ENCODE measurements at regions not wholly inside any gene's neighbourhood (a gene's known extent, or its start where the extent isn't known, plus 50 kb on each side); places are given as distances from the start of the nearest gene placed in this dataset.
"Not testable (repeated sequence)": the region's sequence is repeated elsewhere in the genome, so short reads cannot be mapped to it uniquely, and the experiment has no call there.

DNA sequence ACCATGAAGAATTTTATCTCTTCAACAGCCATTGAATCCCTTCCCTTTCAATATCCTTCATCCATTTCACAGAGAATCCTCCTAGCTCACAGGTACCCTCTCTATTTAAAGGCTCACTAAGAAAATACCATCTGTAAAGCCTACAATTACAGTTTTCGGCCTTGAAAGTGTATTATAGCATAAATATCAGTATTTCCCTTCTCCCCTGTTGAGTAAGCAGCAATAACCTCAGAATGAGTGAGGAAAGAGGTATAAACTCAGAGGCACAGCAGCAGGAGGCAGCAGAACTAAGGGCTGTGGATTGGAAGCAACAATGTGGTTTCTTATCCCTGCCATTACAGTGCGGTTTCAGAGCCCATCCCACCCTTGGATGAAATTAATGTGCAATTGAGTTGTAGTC is 360.6 kb upstream of the ATP10A start:
- peaks cover 15% of the 10 kb centered on the region for H3K9me3 ChIP-seq (ENCODE audit: insufficient read depth, low read depth, low read length)
- no peak overlapping the region for H3K27ac ChIP-seq (ENCODE audit: low read depth, low read length)
- no peaks in the 10 kb centered on the region for H3K4me1 ChIP-seq (ENCODE audit: insufficient read depth, low read length)
- no peaks in the 10 kb centered on the region for H3K36me3 ChIP-seq (ENCODE audit: insufficient read depth, low read length)
- H3K4me3 ChIP-seq (ENCODE audit: low read length): no peak overlapping the region
- no peak overlapping the region for H3K9ac ChIP-seq (ENCODE audit: low read depth, low read length)
- WGBS: 100% methylated on average over 2 of the region's 2 CpGs
- H3K27me3 ChIP-seq (ENCODE audit: insufficient read depth, low read length): no peaks in the 10 kb centered on the region

DNA sequence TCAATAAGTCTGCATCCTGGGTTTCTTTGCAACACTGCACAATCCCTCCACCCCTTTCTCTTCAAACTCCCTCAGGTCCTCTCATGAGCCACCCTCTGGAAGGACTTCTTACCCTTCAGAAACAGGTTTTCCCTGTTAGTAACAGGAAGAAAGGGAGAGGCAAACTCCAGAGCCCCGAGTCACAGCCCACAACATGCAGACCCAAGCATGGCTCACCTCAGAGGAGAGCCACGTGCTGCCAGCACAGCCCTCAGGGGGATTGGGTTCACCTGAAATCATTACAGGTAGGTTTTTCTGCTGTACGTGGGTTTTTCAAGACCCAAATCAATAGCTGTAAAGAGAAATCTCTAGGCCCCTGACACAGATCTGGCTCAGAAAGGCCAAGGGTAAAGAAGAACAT is 359.7 kb upstream of the ATP10A start:
- 96% methylated on average over 3 of the region's 3 CpGs for WGBS
- H3K27ac ChIP-seq (ENCODE audit: low read depth, low read length): no peak overlapping the region
- no peaks in the 10 kb centered on the region for H3K36me3 ChIP-seq (ENCODE audit: insufficient read depth, low read length)
- peaks cover 9% of the 10 kb centered on the region for H3K9me3 ChIP-seq (ENCODE audit: insufficient read depth, low read depth, low read length)
- no peak overlapping the region for H3K9ac ChIP-seq (ENCODE audit: low read depth, low read length)
- H3K27me3 ChIP-seq (ENCODE audit: insufficient read depth, low read length): no peaks in the 10 kb centered on the region
- no peak overlapping the region for H3K4me3 ChIP-seq (ENCODE audit: low read length)
- no peaks in the 10 kb centered on the region for H3K4me1 ChIP-seq (ENCODE audit: insufficient read depth, low read length)

DNA sequence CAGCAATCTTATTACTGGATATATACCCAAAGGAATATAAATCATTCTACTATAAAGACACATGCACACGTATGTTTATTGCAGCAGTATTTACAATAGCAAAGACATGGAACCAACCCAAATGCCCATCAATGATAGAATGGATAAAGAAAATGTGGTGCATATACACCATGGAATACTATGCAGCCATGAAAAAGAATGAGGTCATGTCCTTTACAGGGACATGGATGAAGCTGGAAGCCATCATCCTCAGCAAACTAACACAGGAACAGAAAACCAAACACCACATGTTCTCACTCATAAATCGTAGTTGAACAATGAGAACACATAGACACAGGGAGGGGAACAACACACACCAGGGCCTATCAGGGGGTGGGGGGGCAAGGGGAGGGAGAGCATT is 353.9 kb upstream of the ATP10A start:
- H3K36me3 ChIP-seq (ENCODE audit: insufficient read depth, low read length); H3K9ac ChIP-seq (ENCODE audit: low read depth, low read length); H3K4me1 ChIP-seq (ENCODE audit: insufficient read depth, low read length); H3K4me3 ChIP-seq (ENCODE audit: low read length); H3K27ac ChIP-seq (ENCODE audit: low read depth, low read length); H3K9me3 ChIP-seq (ENCODE audit: insufficient read depth, low read depth, low read length); H3K27me3 ChIP-seq (ENCODE audit: insufficient read depth, low read length): not testable (repeated sequence)
- WGBS: 100% methylated on average over 2 of the region's 2 CpGs

DNA sequence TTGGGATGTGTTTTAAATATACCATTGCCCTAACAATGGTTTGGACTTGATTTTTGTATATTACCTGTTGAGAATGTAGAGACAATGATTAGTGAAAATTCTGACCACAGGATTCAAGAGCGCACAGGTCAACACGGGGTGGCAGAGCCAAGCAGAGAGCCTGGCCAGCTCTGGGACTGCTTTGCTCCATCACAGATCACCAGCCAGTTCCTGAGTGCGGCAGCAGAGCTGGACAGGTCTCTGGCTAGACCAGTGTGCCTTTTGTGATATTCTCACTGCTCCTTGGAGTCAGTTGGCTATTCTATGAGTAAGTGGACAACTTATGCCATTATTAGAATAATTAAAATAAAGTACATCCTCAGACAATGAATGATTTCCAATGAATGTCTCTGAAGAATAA is 351.2 kb upstream of the ATP10A start:
- no peak overlapping the region for H3K9ac ChIP-seq (ENCODE audit: low read depth, low read length)
- no peaks in the 10 kb centered on the region for H3K36me3 ChIP-seq (ENCODE audit: insufficient read depth, low read length)
- H3K4me1 ChIP-seq (ENCODE audit: insufficient read depth, low read length): no peaks in the 10 kb centered on the region
- H3K4me3 ChIP-seq (ENCODE audit: low read length): no peak overlapping the region
- WGBS: 91% methylated on average over 3 of the region's 3 CpGs
- no peak overlapping the region for H3K27ac ChIP-seq (ENCODE audit: low read depth, low read length)
- no peaks in the 10 kb centered on the region for H3K9me3 ChIP-seq (ENCODE audit: insufficient read depth, low read depth, low read length)
- H3K27me3 ChIP-seq (ENCODE audit: insufficient read depth, low read length): no peaks in the 10 kb centered on the region

DNA sequence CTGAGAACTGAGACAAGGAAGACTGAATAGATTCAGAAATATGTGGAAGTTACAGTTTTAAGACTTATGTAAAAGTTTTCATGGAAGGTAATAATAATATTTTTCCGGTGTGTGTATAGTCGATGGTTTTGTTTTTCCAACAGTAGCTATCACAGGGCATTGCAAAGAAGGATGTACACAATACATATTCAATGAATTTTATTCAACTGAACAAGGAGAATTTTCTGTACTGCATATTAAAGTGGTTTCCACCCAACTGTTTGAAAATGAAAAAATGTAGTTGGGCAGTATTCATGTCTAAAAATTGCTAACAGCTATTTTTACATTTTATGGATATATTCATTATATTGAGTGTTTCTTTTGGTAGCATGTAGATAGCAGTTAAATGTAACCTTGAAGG is 350.3 kb upstream of the ATP10A start:
- 100% methylated on average over 1 of the region's 2 CpGs for WGBS
- H3K36me3 ChIP-seq (ENCODE audit: insufficient read depth, low read length): no peaks in the 10 kb centered on the region
- H3K9ac ChIP-seq (ENCODE audit: low read depth, low read length): no peak overlapping the region
- H3K4me1 ChIP-seq (ENCODE audit: insufficient read depth, low read length): no peaks in the 10 kb centered on the region
- no peaks in the 10 kb centered on the region for H3K9me3 ChIP-seq (ENCODE audit: insufficient read depth, low read depth, low read length)
- H3K4me3 ChIP-seq (ENCODE audit: low read length): no peak overlapping the region
- H3K27ac ChIP-seq (ENCODE audit: low read depth, low read length): no peak overlapping the region
- no peaks in the 10 kb centered on the region for H3K27me3 ChIP-seq (ENCODE audit: insufficient read depth, low read length)

DNA sequence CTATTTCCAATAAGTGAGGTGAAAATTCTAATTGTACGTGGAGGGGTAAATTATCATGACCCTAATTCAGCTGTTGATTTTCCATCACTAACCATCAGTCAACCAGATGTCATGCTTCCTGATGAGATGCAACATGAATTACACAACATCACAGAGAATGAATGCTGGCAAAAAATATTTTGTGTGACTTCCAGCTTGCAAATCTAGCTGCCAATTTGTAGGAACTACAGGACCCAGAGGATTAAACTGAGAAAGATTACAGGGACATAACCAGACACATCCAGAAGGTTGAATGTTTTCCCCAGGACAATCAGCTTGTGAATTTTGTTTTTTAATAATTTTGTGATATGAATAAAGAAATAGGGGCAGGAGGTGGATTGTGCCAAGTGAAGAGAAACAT is 349.0 kb upstream of the ATP10A start:
- Histone ChIP-seq H3K36me3 (ENCODE audit: insufficient read depth, low read length) (no peaks in the 10 kb centered on the region), H3K27me3 (ENCODE audit: insufficient read depth, low read length) (no peaks in the 10 kb centered on the region), H3K9ac (ENCODE audit: low read depth, low read length) (no peak overlapping the region), H3K27ac (ENCODE audit: low read depth, low read length) (no peak overlapping the region), H3K4me1 (ENCODE audit: insufficient read depth, low read length) (no peaks in the 10 kb centered on the region), H3K4me3 (ENCODE audit: low read length) (no peak overlapping the region), H3K9me3 (ENCODE audit: insufficient read depth, low read depth, low read length) (no peaks in the 10 kb centered on the region)
- WGBS: no CpG with 5 or more reads among the region's 1 CpG

DNA sequence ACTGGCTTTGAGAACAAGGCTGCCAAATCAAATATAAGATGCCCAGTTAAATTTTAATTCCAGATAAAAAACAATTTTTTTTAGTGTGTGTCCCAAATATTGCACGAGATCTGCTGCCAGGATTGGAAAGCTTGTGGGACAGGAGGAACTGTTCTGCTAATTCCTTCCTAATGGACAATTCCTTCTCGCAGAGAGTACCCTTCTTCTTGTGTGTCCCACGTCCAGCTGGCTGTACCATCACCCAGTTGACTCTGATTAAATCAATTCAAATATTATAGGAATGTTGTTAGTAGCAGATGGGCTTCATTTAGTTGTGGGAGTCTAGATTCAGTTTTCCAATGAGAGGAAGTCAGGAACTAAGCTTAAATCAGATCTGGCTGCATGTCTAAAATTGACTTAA is 347.9 kb upstream of the ATP10A start:
- H3K9ac ChIP-seq (ENCODE audit: low read depth, low read length): no peak overlapping the region
- H3K27ac ChIP-seq (ENCODE audit: low read depth, low read length): no peak overlapping the region
- no peaks in the 10 kb centered on the region for H3K4me1 ChIP-seq (ENCODE audit: insufficient read depth, low read length)
- H3K36me3 ChIP-seq (ENCODE audit: insufficient read depth, low read length): no peaks in the 10 kb centered on the region
- 93% methylated on average over 3 of the region's 3 CpGs for WGBS
- H3K4me3 ChIP-seq (ENCODE audit: low read length): no peak overlapping the region
- no peaks in the 10 kb centered on the region for H3K27me3 ChIP-seq (ENCODE audit: insufficient read depth, low read length)
- no peaks in the 10 kb centered on the region for H3K9me3 ChIP-seq (ENCODE audit: insufficient read depth, low read depth, low read length)

DNA sequence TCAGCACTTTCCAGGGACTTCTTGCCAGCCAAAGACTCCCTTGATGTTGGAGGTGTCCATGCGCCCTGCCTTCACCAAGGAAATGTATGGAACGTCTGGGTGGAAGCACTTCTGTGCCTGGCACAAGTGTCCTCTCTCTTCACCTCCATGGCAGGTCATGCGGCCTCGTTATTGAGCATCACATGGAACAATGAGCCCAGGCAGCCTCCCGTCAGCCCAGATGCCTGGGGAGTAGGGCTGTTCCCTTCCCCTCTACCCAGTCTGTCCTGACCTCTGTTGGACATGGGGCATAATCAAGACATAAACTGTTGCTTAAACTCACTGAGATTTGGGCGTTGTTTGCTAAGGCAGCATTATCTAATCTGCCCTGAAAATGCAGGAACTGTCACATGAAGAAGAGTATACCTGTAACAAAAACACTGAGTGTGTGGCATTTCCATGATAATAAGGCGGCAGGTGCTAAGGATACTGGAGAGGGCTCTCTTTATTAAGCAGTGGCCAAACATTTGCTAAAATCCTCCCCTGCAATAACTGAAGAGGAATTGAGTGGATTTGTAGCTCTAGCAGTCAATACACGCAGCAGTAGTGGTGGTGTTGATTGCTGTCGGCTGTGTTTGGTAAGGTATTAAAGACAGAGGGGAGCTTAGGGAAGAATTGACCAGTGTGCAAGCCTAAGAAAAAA is 338.2 kb upstream of the ATP10A start:
- no peaks in the 10 kb centered on the region for H3K36me3 ChIP-seq (ENCODE audit: insufficient read depth, low read length)
- H3K9me3 ChIP-seq (ENCODE audit: insufficient read depth, low read depth, low read length): no peaks in the 10 kb centered on the region

DNA sequence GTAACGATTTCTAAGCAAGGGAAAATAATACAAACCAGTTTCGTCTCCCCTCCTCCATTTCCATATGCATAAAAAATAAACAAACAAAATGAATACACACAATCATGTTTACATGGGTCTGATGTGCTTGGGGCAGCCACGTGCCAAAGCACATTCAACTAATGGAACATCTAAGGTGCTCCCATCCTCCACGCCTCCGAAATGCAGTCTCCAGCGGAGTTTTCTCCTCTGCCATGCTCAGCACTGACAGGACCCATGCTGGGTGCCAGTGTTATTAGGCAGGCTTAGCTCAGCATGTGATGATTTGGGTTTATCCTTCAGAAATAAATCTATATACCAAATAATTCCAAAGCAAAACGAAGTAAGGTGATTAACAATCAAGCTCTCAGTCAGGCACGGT is 337.3 kb upstream of the ATP10A start:
- H3K4me3 ChIP-seq (ENCODE audit: low read length): no peak overlapping the region
- H3K4me1 ChIP-seq (ENCODE audit: insufficient read depth, low read length): peaks cover 21% of the 10 kb centered on the region
- no peaks in the 10 kb centered on the region for H3K9me3 ChIP-seq (ENCODE audit: insufficient read depth, low read depth, low read length)
- 67% methylated on average over 8 of the region's 8 CpGs for WGBS
- H3K27ac ChIP-seq (ENCODE audit: low read depth, low read length): no peak overlapping the region
- no peaks in the 10 kb centered on the region for H3K36me3 ChIP-seq (ENCODE audit: insufficient read depth, low read length)
- no peak overlapping the region for H3K9ac ChIP-seq (ENCODE audit: low read depth, low read length)
- peaks cover 14% of the 10 kb centered on the region; the same call in 1 of the 2 replicates for H3K27me3 ChIP-seq (ENCODE audit: insufficient read depth, low read length)

More for the DNA sequence above, 338.2 kb upstream of the ATP10A start:
- Histone ChIP-seq H3K4me3 (ENCODE audit: low read length) (no peak overlapping the region), H3K9ac (ENCODE audit: low read depth, low read length) (no peak overlapping the region), H3K27ac (ENCODE audit: low read depth, low read length) (no peak overlapping the region; the same call in 1 of the 2 replicates), H3K27me3 (ENCODE audit: insufficient read depth, low read length) (peaks cover 14% of the 10 kb centered on the region; the same call in 1 of the 2 replicates), H3K4me1 (ENCODE audit: insufficient read depth, low read length) (peaks cover 21% of the 10 kb centered on the region)
- WGBS: 62% methylated on average over 9 of the region's 9 CpGs

DNA sequence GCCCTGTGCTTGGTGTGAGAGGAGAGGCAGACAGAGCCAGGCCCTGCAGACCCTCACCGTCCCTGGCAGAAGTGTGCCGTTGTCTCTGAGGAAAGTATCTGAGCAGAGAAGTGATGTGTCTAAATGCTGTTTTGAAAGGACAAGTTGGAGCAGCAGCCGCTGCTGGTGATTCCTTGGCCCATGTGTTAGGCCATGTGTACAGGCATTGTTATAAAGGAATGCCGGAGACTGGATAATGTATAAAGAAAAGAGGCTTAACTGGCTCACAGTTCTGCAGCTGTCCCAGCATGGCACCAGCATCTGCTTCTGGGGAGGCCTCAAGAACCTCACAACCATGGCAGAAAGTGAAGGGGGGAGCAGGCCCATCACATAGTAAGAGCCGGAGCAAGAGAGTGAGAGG is 334.6 kb upstream of the ATP10A start:
- no peak overlapping the region for H3K4me3 ChIP-seq (ENCODE audit: low read length)
- H3K27ac ChIP-seq (ENCODE audit: low read depth, low read length): no peak overlapping the region
- H3K36me3 ChIP-seq (ENCODE audit: insufficient read depth, low read length): no peaks in the 10 kb centered on the region
- H3K4me1 ChIP-seq (ENCODE audit: insufficient read depth, low read length): peaks cover 21% of the 10 kb centered on the region
- 93% methylated on average over 5 of the region's 5 CpGs for WGBS
- H3K9me3 ChIP-seq (ENCODE audit: insufficient read depth, low read depth, low read length): no peaks in the 10 kb centered on the region
- H3K27me3 ChIP-seq (ENCODE audit: insufficient read depth, low read length): 0 out of 2 replicates have a peak, but pooled peaks cover 6% of the 10 kb centered on the region
- no peak overlapping the region for H3K9ac ChIP-seq (ENCODE audit: low read depth, low read length)

DNA sequence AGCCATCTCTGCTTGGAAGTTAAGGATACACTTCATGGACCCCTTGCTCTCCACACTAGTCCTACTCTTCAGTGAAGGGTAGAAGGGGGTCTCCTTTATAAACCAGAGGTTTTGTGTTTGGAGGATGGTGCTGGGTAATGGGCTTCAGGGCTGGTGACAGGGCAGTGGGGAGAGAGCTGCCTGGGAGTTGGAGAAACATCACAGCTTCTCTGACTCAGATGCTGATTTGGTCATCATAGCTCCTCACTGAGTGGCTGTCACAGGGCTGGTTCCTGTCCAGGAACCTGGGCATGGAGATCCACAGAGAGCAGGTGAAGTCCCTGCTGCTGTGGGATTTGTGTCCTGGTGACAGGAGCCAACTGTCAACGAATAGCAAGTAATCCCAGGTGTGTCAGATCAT is 333.9 kb upstream of the ATP10A start:
- H3K36me3 ChIP-seq (ENCODE audit: insufficient read depth, low read length): no peaks in the 10 kb centered on the region
- H3K27ac ChIP-seq (ENCODE audit: low read depth, low read length): no peak overlapping the region
- 0 out of 2 replicates have a peak, but pooled peaks cover 2% of the 10 kb centered on the region for H3K27me3 ChIP-seq (ENCODE audit: insufficient read depth, low read length)
- H3K4me1 ChIP-seq (ENCODE audit: insufficient read depth, low read length): peaks cover 19% of the 10 kb centered on the region
- WGBS: 92% methylated on average over 1 of the region's 1 CpG
- H3K4me3 ChIP-seq (ENCODE audit: low read length): no peak overlapping the region
- H3K9me3 ChIP-seq (ENCODE audit: insufficient read depth, low read depth, low read length): no peaks in the 10 kb centered on the region
- no peak overlapping the region for H3K9ac ChIP-seq (ENCODE audit: low read depth, low read length)

DNA sequence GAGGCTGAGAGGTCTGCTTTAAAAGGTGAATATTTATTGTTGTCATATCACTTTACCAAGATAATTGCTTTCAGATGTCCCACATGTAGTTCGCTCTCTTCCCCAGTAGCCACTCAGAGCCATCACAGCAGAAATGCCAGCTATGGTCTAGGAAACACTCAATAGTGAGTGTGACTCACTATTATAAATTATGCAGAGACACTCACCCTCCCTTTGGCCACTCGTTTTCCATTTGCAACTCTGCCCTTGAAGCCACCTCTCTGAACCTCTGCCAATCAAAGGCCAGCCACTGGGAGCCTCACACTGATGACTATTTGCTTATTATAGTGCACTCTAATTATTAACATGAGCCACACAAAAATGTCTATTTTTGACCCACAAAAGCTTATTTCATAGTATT is 328.1 kb upstream of the ATP10A start:
- Histone ChIP-seq H3K27me3 (ENCODE audit: insufficient read depth, low read length) (no peaks in the 10 kb centered on the region), H3K27ac (ENCODE audit: low read depth, low read length) (no peak overlapping the region), H3K4me3 (ENCODE audit: low read length) (no peak overlapping the region), H3K9me3 (ENCODE audit: insufficient read depth, low read depth, low read length) (peaks cover 2% of the 10 kb centered on the region; the same call in 1 of the 2 replicates), H3K9ac (ENCODE audit: low read depth, low read length) (no peak overlapping the region), H3K4me1 (ENCODE audit: insufficient read depth, low read length) (peaks cover 13% of the 10 kb centered on the region; the same call in 1 of the 2 replicates), H3K36me3 (ENCODE audit: insufficient read depth, low read length) (no peaks in the 10 kb centered on the region)
- 83% methylated on average over 2 of the region's 2 CpGs for WGBS

Data from HUES64 (cell line).